Parathyroid adenoma (tissue), 2 donors: ENCODE measurements at regions not wholly inside any gene's neighbourhood (a gene's known extent, or its start where the extent isn't known, plus 50 kb on each side); places are given as distances from the start of the nearest gene placed in this dataset.

Source experiments
- H2AFZ ChIP-seq: fragments of 300-600 bp; sonication (generic); one replicate; pipeline ENCODE4 v1.7.0; 2017; ENCODE audit warnings: antibody characterized with exemption, mild to moderate bottlenecking
- H3K27ac ChIP-seq: fragments of 300-600 bp; sonication (generic); one replicate; pipeline ENCODE4 v1.7.0; 2017
- H3K27me3 ChIP-seq: fragments of 300-600 bp; sonication (generic); one replicate; pipeline ENCODE4 v1.7.0; 2017; ENCODE audit warnings: low read length; ENCODE audit not compliant: control insufficient read depth, insufficient read depth
- H3K36me3 ChIP-seq: fragments of 300-600 bp; sonication (generic); one replicate; pipeline ENCODE4 v1.7.0; 2017; ENCODE audit warnings: low read length; ENCODE audit not compliant: control insufficient read depth, insufficient read depth
- H3K4me1 ChIP-seq: fragments of 300-600 bp; sonication (generic); one replicate; pipeline ENCODE4 v1.7.0; 2017; ENCODE audit warnings: control low read depth
- H3K4me2 ChIP-seq: fragments of 300-600 bp; sonication (generic); one replicate; pipeline ENCODE4 v1.7.0; 2017; ENCODE audit warnings: low read length
- H3K4me3 ChIP-seq: fragments of 300-600 bp; sonication (generic); one replicate; pipeline ENCODE4 v1.7.0; 2017; ENCODE audit warnings: low read depth, low read length
- H3K79me2 ChIP-seq: fragments of 300-600 bp; sonication (generic); one replicate; pipeline ENCODE4 v1.7.0; 2017; ENCODE audit warnings: control low read depth
- H3K9ac ChIP-seq: fragments of 300-600 bp; sonication (generic); one replicate; pipeline ENCODE4 v1.7.0; 2017; ENCODE audit warnings: mild to moderate bottlenecking
- H3K9me3 ChIP-seq: fragments of 300-600 bp; sonication (generic); one replicate; pipeline ENCODE4 v1.7.0; 2017; ENCODE audit warnings: low read length; ENCODE audit not compliant: control insufficient read depth
- CTCF ChIP-seq: fragments of 300-600 bp; sonication (generic); IDR thresholded peaks from one replicate; pipeline ENCODE4 v1.7.0; 2017; ENCODE audit warnings: antibody characterized with exemption, mild to moderate bottlenecking
- donor health status: primary hyperparathyroidism.

- no peak overlapping the region for H2AFZ ChIP-seq
- no peaks in the 10 kb centered on the region for H3K36me3 ChIP-seq
- H3K4me3 ChIP-seq: no peak overlapping the region
- no peaks in the 10 kb centered on the region for H3K79me2 ChIP-seq
- no peaks in the 10 kb centered on the region for H3K9me3 ChIP-seq
- no peak overlapping the region for H3K4me2 ChIP-seq
- no peak overlapping the region for H3K9ac ChIP-seq
- H3K27me3 ChIP-seq: no peaks in the 10 kb centered on the region
- no peaks in the 10 kb centered on the region for H3K4me1 ChIP-seq
- TF ChIP-seq CTCF: no peak
- no peak overlapping the region for H3K27ac ChIP-seq
Observed at GRCh38 chr18:1527805-1528204, 623.1 kb downstream of the ADCYAP1 start.

DNA sequence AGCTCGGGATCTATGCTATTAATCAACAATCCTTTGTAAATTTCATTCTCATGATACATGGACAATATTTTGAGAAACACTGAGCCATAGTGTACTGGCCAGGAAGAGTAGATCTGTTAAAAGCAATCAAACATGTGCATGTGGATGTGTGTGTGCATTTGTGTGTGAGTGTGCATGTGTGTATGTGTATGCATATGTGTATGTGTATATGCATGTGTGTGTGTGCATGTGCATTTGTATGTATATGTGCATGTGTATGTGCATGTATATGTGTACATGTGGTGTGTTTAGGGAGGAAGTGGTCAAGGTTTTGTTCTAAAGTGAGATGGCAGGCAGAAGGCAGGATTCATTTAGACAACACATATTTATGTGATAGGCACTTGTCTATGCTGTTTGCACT lies 623.8 kb downstream of the ADCYAP1 start:
- no peaks in the 10 kb centered on the region for H3K27me3 ChIP-seq
- no peak for TF ChIP-seq CTCF

DNA sequence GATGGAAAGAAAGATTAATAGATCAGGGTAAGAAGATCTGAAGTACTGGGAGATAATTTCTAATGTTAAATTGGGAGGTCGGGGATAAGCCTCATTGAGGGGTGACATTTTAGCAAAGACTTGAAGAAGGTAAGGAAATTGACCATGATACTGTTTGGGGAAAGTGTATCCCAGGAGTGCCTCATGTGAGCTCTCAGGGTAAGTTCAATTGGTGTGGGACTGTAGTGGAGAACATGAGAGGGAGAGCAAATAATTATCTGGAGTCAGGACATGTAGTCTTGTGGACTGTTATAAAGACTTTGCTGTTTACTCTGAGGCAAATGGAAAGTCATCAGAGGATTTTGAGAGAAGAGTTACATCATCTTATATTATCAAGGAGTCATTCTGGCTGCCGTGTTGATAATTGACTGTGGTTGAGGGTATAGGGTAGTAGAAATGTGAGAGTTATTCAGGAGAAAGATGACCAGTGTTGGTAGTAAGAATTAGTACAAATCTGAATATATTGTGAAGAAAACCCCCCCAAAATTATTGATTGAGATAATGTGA lies 624.4 kb downstream of the ADCYAP1 start:
- Histone ChIP-seq H3K79me2 (no peaks in the 10 kb centered on the region), H3K36me3 (no peaks in the 10 kb centered on the region), H3K4me1 (no peaks in the 10 kb centered on the region), H3K9ac (no peak overlapping the region), H3K27me3 (no peaks in the 10 kb centered on the region), H3K9me3 (no peaks in the 10 kb centered on the region), H3K4me2 (no peak overlapping the region), H2AFZ (no peak overlapping the region), H3K4me3 (no peak overlapping the region), H3K27ac (no peak overlapping the region)
- no peak for TF ChIP-seq CTCF

More for the DNA sequence above, 623.8 kb downstream of the ADCYAP1 start:
- Histone ChIP-seq H3K9me3 (no peaks in the 10 kb centered on the region), H2AFZ (no peak overlapping the region), H3K4me1 (no peaks in the 10 kb centered on the region), H3K79me2 (no peaks in the 10 kb centered on the region), H3K4me3 (no peak overlapping the region), H3K27ac (no peak overlapping the region), H3K4me2 (no peak overlapping the region), H3K9ac (no peak overlapping the region), H3K36me3 (no peaks in the 10 kb centered on the region)

DNA sequence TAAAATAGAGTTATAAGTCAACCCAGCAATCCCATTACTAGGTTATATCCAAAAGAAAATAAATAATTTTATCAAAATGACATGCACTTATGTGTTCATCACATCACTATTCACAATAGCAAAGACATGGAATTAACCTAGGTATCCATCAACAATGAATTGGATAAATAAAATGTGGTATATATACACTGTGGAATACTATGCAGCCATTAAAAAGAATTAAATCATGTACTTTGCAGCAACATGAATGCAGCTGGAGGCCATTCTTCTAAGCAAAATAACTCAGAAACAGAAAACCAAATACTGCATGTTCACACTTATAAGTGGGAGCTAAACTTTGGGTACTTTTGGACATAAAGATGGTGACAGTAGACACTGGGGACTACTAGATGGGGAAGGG lies 626.0 kb downstream of the ADCYAP1 start:
- H3K27me3 ChIP-seq: no peaks in the 10 kb centered on the region
- no peaks in the 10 kb centered on the region for H3K36me3 ChIP-seq
- H3K9ac ChIP-seq: no peak overlapping the region
- no peak overlapping the region for H3K4me2 ChIP-seq
- no peak overlapping the region for H2AFZ ChIP-seq
- H3K27ac ChIP-seq: no peak overlapping the region
- no peak for TF ChIP-seq CTCF
- no peaks in the 10 kb centered on the region for H3K4me1 ChIP-seq
- no peaks in the 10 kb centered on the region for H3K9me3 ChIP-seq
- H3K4me3 ChIP-seq: no peak overlapping the region
- no peaks in the 10 kb centered on the region for H3K79me2 ChIP-seq

GRCh38 chr18:1539276-1539675 lies 634.6 kb downstream of the ADCYAP1 start:
- no peaks in the 10 kb centered on the region for H3K4me1 ChIP-seq

More at GRCh38 chr18:1539276-1539675, 634.6 kb downstream of the ADCYAP1 start:
- Histone ChIP-seq H3K9me3 (no peaks in the 10 kb centered on the region), H3K27ac (no peak overlapping the region), H2AFZ (no peak overlapping the region), H3K27me3 (no peaks in the 10 kb centered on the region), H3K4me3 (no peak overlapping the region), H3K36me3 (no peaks in the 10 kb centered on the region), H3K9ac (no peak overlapping the region), H3K79me2 (no peaks in the 10 kb centered on the region), H3K4me2 (no peak overlapping the region)
- TF ChIP-seq CTCF: no peak
